GM21723 (cell line): ENCODE measurements at regions not wholly inside any gene's neighbourhood (a gene's known extent, or its start where the extent isn't known, plus 50 kb on each side); places are given as distances from the start of the nearest gene placed in this dataset.

Experiments
- ATAC-seq: cut with Tn5 transposase; IDR thresholded peaks from one replicate; pipeline ENCODE4 v1.9.1; 2021; ENCODE audit warnings: mild to moderate bottlenecking, moderate library complexity; ENCODE audit not compliant: unreplicated experiment

DNA sequence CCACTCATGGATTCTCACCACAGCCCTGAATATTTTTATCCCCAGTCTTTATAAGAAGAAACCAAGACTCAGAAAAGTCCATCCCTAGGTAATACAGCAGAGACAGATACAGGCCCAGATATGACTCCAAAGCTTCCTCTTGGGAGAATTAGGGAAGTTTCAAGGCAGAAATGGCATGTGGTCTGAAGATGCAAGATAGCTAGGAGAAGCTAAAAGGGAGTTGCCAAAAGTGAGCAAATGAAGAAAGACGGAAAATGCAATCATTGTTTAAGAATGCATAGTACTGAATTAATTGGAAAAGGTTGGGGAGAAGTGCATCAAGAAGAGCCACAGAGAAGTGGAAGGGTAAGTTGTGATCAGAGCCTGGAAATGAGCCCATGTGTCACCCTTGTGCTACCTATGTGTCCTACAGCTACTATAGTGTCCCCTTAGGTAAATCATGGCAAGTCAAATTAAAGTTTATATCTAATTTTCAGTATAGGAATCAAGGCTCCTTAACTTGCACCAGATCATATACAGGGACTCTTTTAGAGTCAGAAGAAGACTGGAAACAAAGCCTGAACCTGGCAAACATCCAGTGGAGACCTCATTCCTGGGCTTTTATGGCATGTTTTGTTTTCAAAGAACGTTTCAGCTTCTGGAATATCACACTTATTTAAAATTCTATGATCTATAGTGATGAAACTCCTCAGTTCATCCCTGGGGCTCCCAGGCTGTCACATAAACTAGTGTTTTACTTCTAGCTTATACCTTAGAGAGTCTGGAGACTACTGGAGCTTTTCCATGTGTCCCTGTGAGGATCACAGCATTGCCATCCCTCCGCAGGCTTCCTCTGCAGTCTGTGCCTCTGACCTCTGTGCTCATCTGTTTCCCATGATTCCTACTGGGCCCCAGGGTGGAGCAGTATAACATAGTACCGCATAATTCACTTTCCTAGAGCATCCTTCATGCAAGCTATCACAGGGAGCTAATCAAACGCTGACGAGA lies 189.0 kb upstream of the CDKN3 start:
- ATAC-seq, result no peak

DNA sequence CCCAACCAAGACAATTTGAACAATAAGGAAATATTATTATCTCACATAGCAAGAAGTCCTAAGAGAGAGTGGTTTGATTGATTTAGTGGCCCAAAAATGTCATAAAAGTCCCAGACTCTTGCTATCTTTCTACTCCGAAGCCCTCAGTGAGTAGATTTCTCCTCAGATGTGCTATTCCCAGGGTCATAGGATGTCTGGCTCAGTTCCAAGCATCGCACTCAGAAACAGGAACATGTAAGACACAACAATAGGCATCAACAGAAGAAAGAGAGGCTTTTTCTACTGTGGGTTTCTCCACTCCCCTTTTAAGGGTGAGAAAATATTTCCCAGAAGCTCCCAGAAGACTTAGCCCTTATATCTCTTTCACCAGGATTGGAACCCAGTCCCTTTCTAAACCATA lies 188.1 kb upstream of the CDKN3 start:
- ATAC-seq, result no peak

DNA sequence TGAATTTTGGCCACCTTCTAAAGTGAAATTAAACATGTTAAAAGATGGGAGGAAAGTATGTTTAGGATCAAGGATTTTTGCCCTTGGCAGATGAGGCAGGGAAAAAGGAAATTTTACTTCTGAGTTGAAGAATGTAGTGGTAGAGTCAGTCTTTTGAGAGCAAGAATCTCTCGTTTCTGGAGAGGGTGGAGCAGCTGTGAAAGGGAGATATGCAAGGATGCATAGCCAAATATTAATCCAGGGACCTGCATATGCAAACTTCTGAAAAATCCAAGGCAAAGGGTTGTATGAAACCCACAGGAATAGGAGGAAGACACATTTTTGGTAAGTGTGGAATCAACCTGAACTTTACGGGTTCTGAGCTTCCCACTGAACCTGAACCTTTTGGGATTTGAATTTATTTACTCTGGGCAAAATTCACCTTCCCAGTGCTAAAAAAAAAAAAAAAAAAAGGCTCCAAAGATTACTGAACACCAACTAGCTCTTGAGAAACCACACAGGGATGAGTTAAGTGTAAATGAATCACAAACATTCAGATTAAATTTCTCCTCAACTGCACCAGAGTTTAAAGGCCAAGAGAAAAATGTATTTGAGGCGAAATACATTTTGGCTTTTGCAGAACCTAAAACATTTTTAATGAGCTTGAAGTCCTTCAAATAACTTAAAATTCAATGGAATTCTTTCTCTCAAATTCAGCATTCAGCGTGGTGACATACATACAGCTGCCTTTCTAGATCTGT lies 187.1 kb upstream of the CDKN3 start:
- no peak for ATAC-seq

- ATAC-seq, result no peak
Measured at GRCh38 chr14:54211551-54212308, 185.1 kb upstream of the CDKN3 start.

DNA sequence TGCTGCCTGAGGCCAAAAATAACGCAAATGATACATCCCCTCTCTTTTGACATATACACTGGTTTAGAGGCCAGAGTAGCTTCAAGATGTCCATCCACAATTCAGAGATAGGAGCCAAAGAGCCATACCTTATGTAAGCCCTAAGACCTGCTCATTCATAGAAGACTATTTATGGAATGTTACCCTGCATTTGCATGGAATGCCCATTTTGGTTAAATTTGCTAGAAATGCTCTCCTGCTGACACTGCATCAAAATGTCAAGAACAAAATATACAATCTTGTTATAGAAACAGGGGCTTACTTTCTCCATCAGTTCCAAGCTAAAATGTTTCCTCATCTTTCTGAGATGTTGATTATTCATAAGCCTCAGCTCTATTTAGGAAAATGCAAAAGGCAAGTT lies 183.3 kb upstream of the CDKN3 start:
- ATAC-seq, result no peak

- no peak for ATAC-seq
Measured at GRCh38 chr14:54216827-54217226, 180.0 kb upstream of the CDKN3 start.

DNA sequence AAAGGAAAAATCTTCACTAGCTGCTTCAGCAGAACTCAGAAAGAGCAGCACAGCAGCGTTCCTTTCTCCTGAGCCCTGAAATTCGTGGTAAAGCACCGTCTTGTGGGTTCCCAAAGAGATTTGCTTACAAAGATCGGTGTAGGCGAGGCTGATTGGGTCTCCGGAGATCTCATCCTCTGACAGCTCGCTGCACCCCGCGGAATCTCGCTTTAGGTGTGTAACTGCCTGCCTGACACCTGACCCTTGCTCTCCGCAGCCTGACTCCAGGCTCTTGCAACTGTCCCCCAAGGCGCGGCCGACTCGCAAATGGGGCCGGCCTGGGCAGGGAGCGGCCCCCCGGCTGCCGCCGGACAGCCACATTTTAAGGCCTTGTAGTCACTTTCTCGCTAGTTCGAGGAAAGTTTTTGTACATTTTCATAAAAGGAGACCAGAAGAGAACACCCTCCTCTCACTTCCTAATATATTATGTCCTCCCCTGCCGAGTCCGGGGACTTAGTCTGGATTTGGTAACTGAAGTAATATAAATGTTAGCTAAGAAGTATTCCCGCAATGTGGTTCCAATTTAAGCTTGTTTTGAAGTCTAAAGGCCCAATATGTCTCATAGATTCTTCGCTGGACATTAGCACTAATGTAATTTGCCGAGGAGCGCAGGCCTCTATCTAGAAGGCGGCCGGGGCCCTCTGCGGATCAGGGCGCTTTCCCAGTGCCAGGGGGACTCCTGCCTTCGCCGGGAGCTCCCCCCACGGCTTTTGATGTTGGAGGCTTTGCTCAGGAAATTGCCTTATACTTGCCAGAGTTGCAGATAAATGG lies 177.3 kb upstream of the CDKN3 start:
- no peak for ATAC-seq

- no peak for ATAC-seq
Measured at GRCh38 chr14:54220071-54220703, 176.6 kb upstream of the CDKN3 start.

DNA sequence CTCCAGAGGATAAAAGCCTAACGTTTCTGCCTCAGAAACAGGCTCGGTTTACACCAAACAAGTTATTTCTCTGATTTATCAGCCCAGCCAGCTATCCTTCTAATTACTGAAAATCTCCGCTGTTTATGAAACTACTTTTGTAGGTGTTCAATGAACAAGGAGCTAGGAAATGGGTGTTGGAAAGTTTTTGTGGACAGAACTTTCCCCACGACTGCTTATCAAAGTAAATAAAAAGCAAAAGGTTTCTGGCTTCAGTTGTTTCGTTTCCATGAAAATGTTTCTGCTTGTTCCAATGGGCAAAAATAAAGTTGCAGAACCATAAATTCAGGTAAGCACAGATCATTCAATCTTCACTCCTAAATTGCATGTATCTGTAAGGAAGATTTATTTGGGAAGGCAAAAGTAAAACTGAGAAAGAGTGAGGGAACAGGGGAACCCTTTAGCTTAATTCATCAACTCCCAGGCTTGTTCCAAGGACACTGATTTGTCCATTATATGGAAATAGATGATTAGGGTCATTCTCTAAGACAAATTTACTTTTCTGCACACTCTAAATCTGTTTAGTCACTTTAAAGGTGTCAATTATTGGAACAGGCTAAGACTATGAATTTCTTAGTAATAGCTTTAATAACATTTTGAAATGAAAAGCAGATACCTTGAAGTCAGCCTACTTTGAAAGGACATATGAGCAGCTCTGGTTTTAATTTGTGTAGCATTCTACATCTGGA lies 175.9 kb upstream of the CDKN3 start:
- no peak for ATAC-seq

DNA sequence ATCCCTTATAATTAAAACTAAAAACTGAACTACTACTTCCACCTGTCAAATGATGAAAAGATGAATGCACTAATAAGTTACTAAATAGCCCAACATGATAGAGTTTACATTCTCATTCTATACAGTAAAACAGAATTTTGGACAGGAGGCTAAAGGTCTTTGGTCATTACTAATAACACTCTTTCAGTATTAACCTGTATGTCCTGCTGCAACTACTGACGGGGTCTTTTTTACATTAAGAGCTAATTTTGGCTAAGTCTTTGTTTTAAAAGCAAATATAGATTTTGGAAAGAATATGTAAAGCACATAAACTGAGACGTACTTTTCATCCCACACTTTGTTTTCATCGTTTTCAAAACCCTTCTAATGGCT lies 175.4 kb upstream of the CDKN3 start:
- ATAC-seq, result no peak

DNA sequence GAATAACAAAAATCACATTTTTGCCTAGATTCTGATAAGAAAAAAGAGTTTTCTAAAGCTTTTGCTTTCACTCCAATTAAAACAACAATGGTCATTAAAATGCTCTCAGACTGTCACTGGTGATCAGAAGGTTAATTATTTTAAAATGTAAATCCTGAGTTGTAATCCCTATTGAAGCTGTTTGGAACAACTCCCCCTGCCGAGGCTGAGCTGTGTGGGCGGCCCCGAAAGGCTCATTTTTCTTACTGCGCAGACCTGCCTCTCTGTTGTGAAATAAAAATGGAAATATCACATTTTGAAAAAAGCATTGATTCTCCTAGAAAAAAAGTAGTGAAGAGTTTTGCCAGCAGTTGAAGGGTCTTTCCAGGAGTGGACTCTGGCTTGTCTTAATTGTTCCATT lies 174.8 kb upstream of the CDKN3 start:
- ATAC-seq, result no peak

- ATAC-seq, result no peak
Measured at GRCh38 chr14:54223831-54224402, 172.9 kb upstream of the CDKN3 start.

DNA sequence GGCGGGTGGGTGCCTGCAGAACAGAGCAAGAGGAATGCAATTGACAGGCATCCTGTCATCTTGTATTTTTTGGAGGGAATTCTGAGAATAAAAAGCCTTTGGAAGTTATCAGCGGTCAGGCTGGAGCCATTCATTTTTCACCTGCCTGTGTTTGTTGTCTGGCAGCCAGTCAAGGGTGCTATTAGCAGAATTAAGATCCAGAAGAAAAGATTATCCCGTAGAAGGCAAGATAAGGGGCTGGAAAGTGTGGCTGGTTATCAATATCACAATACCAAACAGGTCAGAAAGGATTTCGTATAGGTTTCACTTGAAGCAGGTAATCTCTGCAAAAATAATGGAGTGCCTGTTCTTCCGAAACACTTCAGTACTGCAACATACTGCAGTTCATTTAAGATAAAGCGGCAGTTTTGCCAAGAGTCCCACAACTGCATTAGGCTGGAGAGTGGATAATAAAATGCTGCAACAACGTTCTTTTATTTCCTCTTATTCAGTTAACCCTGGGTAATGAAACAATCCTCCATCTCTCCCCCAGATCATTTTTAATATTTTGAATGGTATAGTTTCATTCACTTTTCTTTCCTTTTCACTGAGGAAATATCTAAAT lies 171.2 kb upstream of the CDKN3 start:
- no peak for ATAC-seq

GRCh38 chr14:54226103-54226502 lies 170.7 kb upstream of the CDKN3 start:
- ATAC-seq, result no peak

DNA sequence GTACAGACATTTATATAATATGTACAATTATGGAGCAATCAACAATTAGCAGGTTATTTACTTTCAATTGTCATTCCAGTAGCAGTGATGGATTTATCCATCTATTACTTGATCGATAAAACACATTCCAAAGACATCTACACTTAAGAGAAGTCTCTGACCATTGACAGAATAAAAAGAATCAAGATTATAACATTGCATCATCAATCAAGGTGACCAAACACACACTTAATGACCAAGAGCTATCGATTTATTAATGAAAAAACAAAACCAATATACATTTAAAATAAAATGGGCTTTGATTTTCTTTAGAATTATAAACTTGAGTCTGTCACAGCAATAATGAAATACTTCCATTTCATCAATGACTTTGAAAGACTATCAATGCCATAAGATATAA lies 170.2 kb upstream of the CDKN3 start:
- no peak for ATAC-seq

DNA sequence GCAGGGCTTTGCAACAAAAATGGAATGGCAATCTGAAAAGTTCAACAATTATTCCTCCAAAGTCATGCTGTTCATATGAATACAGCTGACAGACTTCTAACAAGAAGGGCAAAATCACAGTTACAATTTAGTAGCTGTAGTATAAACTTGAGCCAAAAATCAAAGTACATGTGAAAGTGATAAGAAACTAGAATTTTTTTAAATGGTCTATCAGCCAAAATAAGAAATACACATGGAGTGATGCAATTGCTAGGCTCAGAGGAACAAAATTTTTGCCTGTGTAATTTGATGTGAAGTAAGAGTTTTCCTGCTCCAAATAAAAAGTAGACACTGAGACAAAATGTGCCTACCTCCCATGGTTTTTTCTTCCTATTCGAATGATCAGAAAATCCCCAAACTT lies 167.7 kb upstream of the CDKN3 start:
- no peak for ATAC-seq

DNA sequence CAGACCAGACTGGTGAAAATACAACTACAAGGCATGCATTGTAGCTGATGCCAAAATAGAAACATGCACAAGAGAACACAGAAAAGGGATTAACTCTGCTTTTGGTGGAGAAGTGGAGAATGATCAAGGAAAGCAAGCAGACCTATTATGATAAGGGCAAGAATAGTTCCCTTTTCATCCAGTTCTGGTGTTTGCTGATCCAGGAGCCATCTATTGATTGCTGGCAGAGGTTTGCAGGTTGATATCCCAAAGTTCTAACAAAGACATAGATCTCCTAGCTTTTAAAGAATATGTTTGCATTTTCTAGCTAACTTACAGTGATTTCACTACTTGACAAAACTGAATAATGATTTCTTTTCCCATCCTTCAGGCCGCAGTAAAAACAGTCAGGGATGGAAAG lies 166.2 kb upstream of the CDKN3 start:
- no peak for ATAC-seq

DNA sequence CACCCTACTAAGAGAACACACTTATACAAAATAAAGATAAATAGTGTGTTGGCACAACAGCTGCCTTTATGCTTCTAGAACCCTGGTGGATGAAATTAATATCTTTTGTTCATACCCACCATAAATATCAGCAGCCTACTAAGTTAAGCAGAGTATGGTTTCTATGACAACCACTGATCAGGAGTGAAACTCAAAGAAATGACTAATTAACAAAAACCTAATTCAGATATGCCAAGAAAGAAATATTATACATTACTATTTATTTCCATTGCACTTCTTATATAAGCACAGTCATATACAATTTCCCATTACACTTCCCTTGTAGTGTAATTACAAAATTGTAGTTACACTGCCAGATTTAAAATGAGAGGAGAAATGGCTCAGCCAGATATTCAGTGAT lies 164.1 kb upstream of the CDKN3 start:
- ATAC-seq, result no peak

- no peak for ATAC-seq
Measured at GRCh38 chr14:54241517-54241916, 155.3 kb upstream of the CDKN3 start.
